ENCODE measurements at regions not wholly inside any gene's neighbourhood (a gene's known extent, or its start where the extent isn't known, plus 50 kb on each side); places are given as distances from the start of the nearest gene placed in this dataset.

GRCh38 chr4:120406960-120407359 lies 340.3 kb upstream of the MAD2L1 start:
- POLR2A ChIA-PET, result no interaction called here
- no peak overlapping the region for H3K9ac ChIP-seq

DNA sequence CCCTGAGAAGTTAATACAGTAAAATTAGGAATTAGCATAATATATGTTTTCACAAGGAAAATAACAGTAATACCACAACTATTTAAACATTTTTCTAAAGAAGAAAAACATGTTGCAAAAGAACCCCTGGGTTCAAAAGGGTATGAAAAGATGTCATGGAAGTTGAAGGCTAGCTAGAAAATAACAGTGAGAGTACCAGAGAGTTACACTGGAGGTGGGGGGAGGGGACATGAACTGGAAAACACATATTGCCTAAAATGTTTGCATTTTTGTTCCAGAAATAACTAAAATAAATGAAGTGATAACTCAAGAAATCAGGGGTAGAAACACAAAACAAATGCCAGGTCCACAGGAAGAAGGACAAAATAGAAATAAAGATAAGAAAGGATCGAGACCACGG lies 336.6 kb upstream of the MAD2L1 start:
- H4K20me1 ChIP-seq (ENCODE audit: insufficient read depth), result no peaks in the 10 kb centered on the region
- H3K9me2 ChIP-seq, result no peaks in the 10 kb centered on the region
- no peak for DNase-seq
- no peak overlapping the region for H3K9ac ChIP-seq
- no peaks in the 10 kb centered on the region for H3K27me3 ChIP-seq (ENCODE audit: insufficient read depth)
- H3K36me3 ChIP-seq (replicated peaks in 1 of 2; ENCODE audit: control insufficient read depth in 1 of 2, insufficient read depth in 2 of 2, low read length in 1 of 2), result no peaks in the 10 kb centered on the region
- POLR2A ChIA-PET, result no interaction called here
- CTCF ChIA-PET, result no interaction called here
- no peaks in the 10 kb centered on the region for H3K79me2 ChIP-seq (ENCODE audit: insufficient read depth)
- H3K9me3 ChIP-seq, result no peaks in the 10 kb centered on the region
- no peak overlapping the region for H3K27ac ChIP-seq (ENCODE audit: low read depth in 2 of 2, low read length in 1 of 2)
- no peaks in the 10 kb centered on the region for H3F3A ChIP-seq (replicated peaks; ENCODE audit: insufficient read depth)
- H3K4me2 ChIP-seq, result no peak overlapping the region
- H3K4me1 ChIP-seq (ENCODE audit: control insufficient read depth in 1 of 2, insufficient read depth in 2 of 2, low read depth in 1 of 2, low read length in 1 of 2), result no peaks in the 10 kb centered on the region
- H3K4me3 ChIP-seq (ENCODE audit: low read depth in 2 of 2, low read length in 1 of 2), result no peak overlapping the region
- TF ChIP-seq, protein P1, sequence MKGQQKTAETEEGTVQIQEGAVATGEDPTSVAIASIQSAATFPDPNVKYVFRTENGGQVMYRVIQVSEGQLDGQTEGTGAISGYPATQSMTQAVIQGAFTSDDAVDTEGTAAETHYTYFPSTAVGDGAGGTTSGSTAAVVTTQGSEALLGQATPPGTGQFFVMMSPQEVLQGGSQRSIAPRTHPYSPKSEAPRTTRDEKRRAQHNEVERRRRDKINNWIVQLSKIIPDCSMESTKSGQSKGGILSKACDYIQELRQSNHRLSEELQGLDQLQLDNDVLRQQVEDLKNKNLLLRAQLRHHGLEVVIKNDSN (IDR thresholded peaks at IDR 0.05; ENCODE audit: borderline replicate concordance, low read depth), result no peak
- TF ChIP-seq FOXM1 (IDR thresholded peaks at IDR 0.05; ENCODE audit: low read depth), result no peak
- TF ChIP-seq RFX5 (IDR thresholded peaks at IDR 0.05; ENCODE audit: low read length), result no peak
- TF ChIP-seq REST (IDR thresholded peaks at IDR 0.05; ENCODE audit: low read depth, low read length), result no peak
- TF ChIP-seq IRF3 (IDR thresholded peaks at IDR 0.05; ENCODE audit: low read depth, low read length), result no peak
- TF ChIP-seq YY1 (IDR thresholded peaks at IDR 0.05; ENCODE audit: low read depth), result no peak
- TF ChIP-seq, protein P2, sequence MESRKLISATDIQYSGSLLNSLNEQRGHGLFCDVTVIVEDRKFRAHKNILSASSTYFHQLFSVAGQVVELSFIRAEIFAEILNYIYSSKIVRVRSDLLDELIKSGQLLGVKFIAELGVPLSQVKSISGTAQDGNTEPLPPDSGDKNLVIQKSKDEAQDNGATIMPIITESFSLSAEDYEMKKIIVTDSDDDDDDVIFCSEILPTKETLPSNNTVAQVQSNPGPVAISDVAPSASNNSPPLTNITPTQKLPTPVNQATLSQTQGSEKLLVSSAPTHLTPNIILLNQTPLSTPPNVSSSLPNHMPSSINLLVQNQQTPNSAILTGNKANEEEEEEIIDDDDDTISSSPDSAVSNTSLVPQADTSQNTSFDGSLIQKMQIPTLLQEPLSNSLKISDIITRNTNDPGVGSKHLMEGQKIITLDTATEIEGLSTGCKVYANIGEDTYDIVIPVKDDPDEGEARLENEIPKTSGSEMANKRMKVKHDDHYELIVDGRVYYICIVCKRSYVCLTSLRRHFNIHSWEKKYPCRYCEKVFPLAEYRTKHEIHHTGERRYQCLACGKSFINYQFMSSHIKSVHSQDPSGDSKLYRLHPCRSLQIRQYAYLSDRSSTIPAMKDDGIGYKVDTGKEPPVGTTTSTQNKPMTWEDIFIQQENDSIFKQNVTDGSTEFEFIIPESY (IDR thresholded peaks at IDR 0.05; ENCODE audit: borderline replicate concordance, low read depth), result no peak
- TF ChIP-seq GABPA (IDR thresholded peaks at IDR 0.05; ENCODE audit: low read depth), result no peak
- TF ChIP-seq FOSL2 (IDR thresholded peaks at IDR 0.05; ENCODE audit: borderline replicate concordance, low read depth), result no peak
- no peak for TF ChIP-seq ELF1 (IDR thresholded peaks at IDR 0.05)
- TF ChIP-seq RAD21 (IDR thresholded peaks at IDR 0.05; ENCODE audit: low read length), result no peak
- no peak for TF ChIP-seq TCF12 (IDR thresholded peaks at IDR 0.05)
- TF ChIP-seq MXI1 (IDR thresholded peaks at IDR 0.05; ENCODE audit: low read depth, low read length), result no peak
- TF ChIP-seq SMC3 (IDR thresholded peaks at IDR 0.05; ENCODE audit: low read depth, low read length), result no peak
- no peak for TF ChIP-seq EZH2phosphoT487 (IDR thresholded peaks at IDR 0.05; ENCODE audit: borderline replicate concordance, low read depth)
- TF ChIP-seq TAF1 (IDR thresholded peaks at IDR 0.05; ENCODE audit: borderline replicate concordance, low read depth, low read length), result no peak
- TF ChIP-seq NFIC (IDR thresholded peaks at IDR 0.05; ENCODE audit: borderline replicate concordance), result no peak
- no peak overlapping the region for H2AFZ ChIP-seq (ENCODE audit: low read depth)
- WGBS (ENCODE audit: low lambda C conversion rate), result 86% methylated on average over 2 of the region's 2 CpGs

More at GRCh38 chr4:120406960-120407359, 340.3 kb upstream of the MAD2L1 start:
- Histone ChIP-seq H3K4me1 (ENCODE audit: control insufficient read depth in 1 of 2, insufficient read depth in 2 of 2, low read depth in 1 of 2, low read length in 1 of 2) (no peaks in the 10 kb centered on the region), H3K36me3 (replicated peaks in 1 of 2; ENCODE audit: control insufficient read depth in 1 of 2, insufficient read depth in 2 of 2, low read length in 1 of 2) (no peaks in the 10 kb centered on the region), H3K9me2 (no peaks in the 10 kb centered on the region), H3K27ac (ENCODE audit: low read depth in 2 of 2, low read length in 1 of 2) (no peak overlapping the region), H4K20me1 (ENCODE audit: insufficient read depth) (no peaks in the 10 kb centered on the region), H3K4me3 (ENCODE audit: low read depth in 2 of 2, low read length in 1 of 2) (no peak overlapping the region), H3K4me2 (no peak overlapping the region), H3K27me3 (ENCODE audit: insufficient read depth) (no peaks in the 10 kb centered on the region), H3K79me2 (ENCODE audit: insufficient read depth) (no peaks in the 10 kb centered on the region), H3F3A (replicated peaks; ENCODE audit: insufficient read depth) (no peaks in the 10 kb centered on the region), H3K9me3 (no peaks in the 10 kb centered on the region), H2AFZ (ENCODE audit: low read depth) (no peak overlapping the region)
- TF ChIP-seq POLR2AphosphoS5 (IDR thresholded peaks at IDR 0.05; ENCODE audit: low read depth, low read length), result no peak
- no peak for TF ChIP-seq RFX5 (IDR thresholded peaks at IDR 0.05; ENCODE audit: low read length)
- no peak for TF ChIP-seq RXRA (IDR thresholded peaks at IDR 0.05; ENCODE audit: borderline replicate concordance, low read depth)
- no peak for DNase-seq
- CTCF ChIA-PET, result interaction anchor here (0.7 kb wide), 1 partner anchor 38 kb away, joined by 3 read pairs; no protein-coding TSS in a partner anchor
